ENCODE measurements at regions not wholly inside any gene's neighbourhood (a gene's known extent, or its start where the extent isn't known, plus 50 kb on each side); places are given as distances from the start of the nearest gene placed in this dataset.

GRCh38 chr5:158384535-158385481 lies 525.9 kb upstream of the CLINT1 start:
- TF ChIP-seq POLR2A (IDR thresholded peaks at IDR 0.05): no peak
- TF ChIP-seq, protein P1, sequence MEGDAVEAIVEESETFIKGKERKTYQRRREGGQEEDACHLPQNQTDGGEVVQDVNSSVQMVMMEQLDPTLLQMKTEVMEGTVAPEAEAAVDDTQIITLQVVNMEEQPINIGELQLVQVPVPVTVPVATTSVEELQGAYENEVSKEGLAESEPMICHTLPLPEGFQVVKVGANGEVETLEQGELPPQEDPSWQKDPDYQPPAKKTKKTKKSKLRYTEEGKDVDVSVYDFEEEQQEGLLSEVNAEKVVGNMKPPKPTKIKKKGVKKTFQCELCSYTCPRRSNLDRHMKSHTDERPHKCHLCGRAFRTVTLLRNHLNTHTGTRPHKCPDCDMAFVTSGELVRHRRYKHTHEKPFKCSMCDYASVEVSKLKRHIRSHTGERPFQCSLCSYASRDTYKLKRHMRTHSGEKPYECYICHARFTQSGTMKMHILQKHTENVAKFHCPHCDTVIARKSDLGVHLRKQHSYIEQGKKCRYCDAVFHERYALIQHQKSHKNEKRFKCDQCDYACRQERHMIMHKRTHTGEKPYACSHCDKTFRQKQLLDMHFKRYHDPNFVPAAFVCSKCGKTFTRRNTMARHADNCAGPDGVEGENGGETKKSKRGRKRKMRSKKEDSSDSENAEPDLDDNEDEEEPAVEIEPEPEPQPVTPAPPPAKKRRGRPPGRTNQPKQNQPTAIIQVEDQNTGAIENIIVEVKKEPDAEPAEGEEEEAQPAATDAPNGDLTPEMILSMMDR (IDR thresholded peaks at IDR 0.05): no peak
